ENCODE measurements at regions not wholly inside any gene's neighbourhood (a gene's known extent, or its start where the extent isn't known, plus 50 kb on each side); places are given as distances from the start of the nearest gene placed in this dataset.

- no peak for DNase-seq (ENCODE audit: extremely low read depth, low read depth, low spot score)
These were observed 392.5 kb downstream of the RPS24 start for GRCh38 chr10:78426181-78426580.

GRCh38 chr10:78427497-78428031 is 393.9 kb downstream of the RPS24 start:
- no peak for DNase-seq (ENCODE audit: extremely low read depth, low read depth, low spot score)

- no peak for DNase-seq (ENCODE audit: extremely low read depth, low read depth, low spot score)
These were observed 394.9 kb downstream of the RPS24 start for GRCh38 chr10:78428579-78428978.

- DNase-seq (ENCODE audit: extremely low read depth, low read depth, low spot score): no peak
These were observed 396.3 kb downstream of the RPS24 start for GRCh38 chr10:78429984-78430383.

GRCh38 chr10:78432583-78432982 is 398.9 kb downstream of the RPS24 start:
- no peak for DNase-seq (ENCODE audit: extremely low read depth, low read depth, low spot score)

- no peak for DNase-seq (ENCODE audit: extremely low read depth, low read depth, low spot score)
These were observed 399.5 kb downstream of the RPS24 start for GRCh38 chr10:78433076-78433595.

- DNase-seq (ENCODE audit: extremely low read depth, low read depth, low spot score): no peak
These were observed 400.3 kb downstream of the RPS24 start for GRCh38 chr10:78433766-78434535.

GRCh38 chr10:78434886-78435285 is 401.2 kb downstream of the RPS24 start:
- DNase-seq (ENCODE audit: extremely low read depth, low read depth, low spot score): no peak

GRCh38 chr10:78435484-78436221 is 402.0 kb downstream of the RPS24 start:
- DNase-seq (ENCODE audit: extremely low read depth, low read depth, low spot score): no peak

- no peak for DNase-seq (ENCODE audit: extremely low read depth, low read depth, low spot score)
These were observed 402.5 kb downstream of the RPS24 start for GRCh38 chr10:78436222-78436573.

GRCh38 chr10:78436706-78437406 is 403.2 kb downstream of the RPS24 start:
- DNase-seq (ENCODE audit: extremely low read depth, low read depth, low spot score): no peak

GRCh38 chr10:78437407-78437768 is 403.7 kb downstream of the RPS24 start:
- no peak for DNase-seq (ENCODE audit: extremely low read depth, low read depth, low spot score)

GRCh38 chr10:78437998-78438906 is 404.6 kb downstream of the RPS24 start:
- no peak for DNase-seq (ENCODE audit: extremely low read depth, low read depth, low spot score)

GRCh38 chr10:78438907-78439809 is 405.5 kb downstream of the RPS24 start:
- no peak for DNase-seq (ENCODE audit: extremely low read depth, low read depth, low spot score)

GRCh38 chr10:78441010-78441409 is 407.3 kb downstream of the RPS24 start:
- no peak for DNase-seq (ENCODE audit: extremely low read depth, low read depth, low spot score)

GRCh38 chr10:78441694-78442093 is 408.0 kb downstream of the RPS24 start:
- no peak for DNase-seq (ENCODE audit: extremely low read depth, low read depth, low spot score)

GRCh38 chr10:78442836-78443550 is 409.3 kb downstream of the RPS24 start:
- DNase-seq (ENCODE audit: extremely low read depth, low read depth, low spot score): no peak

- no peak for DNase-seq (ENCODE audit: extremely low read depth, low read depth, low spot score)
These were observed 410.4 kb downstream of the RPS24 start for GRCh38 chr10:78443900-78444571.
